KMS-11 (cell line): ENCODE measurements at regions not wholly inside any gene's neighbourhood (a gene's known extent, or its start where the extent isn't known, plus 50 kb on each side); places are given as distances from the start of the nearest gene placed in this dataset.

Experiments used
- H2AFZ ChIP-seq: fragments of 200-600 bp; sonication (generic); 2 replicates; pipeline ENCODE4 v1.6.1; 2016; ENCODE audit warnings: antibody characterized with exemption, mixed run types, low read depth
- H3K27ac ChIP-seq: fragments of 200-600 bp; sonication (generic); 2 replicates; pipeline ENCODE4 v1.6.1; 2016; ENCODE audit warnings: mild to moderate bottlenecking, mixed run types
- H3K27me3 ChIP-seq: fragments of 200-600 bp; sonication (generic); 2 replicates; pipeline ENCODE4 v1.6.1; 2017; ENCODE audit warnings: mild to moderate bottlenecking, low read depth, mixed run types, moderate library complexity; ENCODE audit not compliant: insufficient read depth
- H3K36me3 ChIP-seq: fragments of 200-600 bp; sonication (generic); 2 replicates; pipeline ENCODE4 v1.6.1; 2017; ENCODE audit warnings: mild to moderate bottlenecking, mixed run types; ENCODE audit not compliant: insufficient read depth
- H3K4me1 ChIP-seq: fragments of 200-600 bp; sonication (generic); 2 replicates; pipeline ENCODE4 v1.6.1; 2016; ENCODE audit warnings: mild to moderate bottlenecking, low read depth, mixed run types; ENCODE audit not compliant: poor library complexity, severe bottlenecking
- H3K4me2 ChIP-seq: fragments of 200-600 bp; sonication (generic); 2 replicates; pipeline ENCODE4 v1.7.0; 2016; ENCODE audit warnings: mild to moderate bottlenecking, mixed run types
- H3K4me3 ChIP-seq: fragments of 200-600 bp; sonication (generic); IDR thresholded peaks from 2 replicates; pipeline ENCODE4 v1.6.1; 2017; ENCODE audit warnings: low read depth, low read length, mixed read lengths; ENCODE audit not compliant: insufficient read depth
- H3K79me2 ChIP-seq: fragments of 200-600 bp; sonication (generic); 2 replicates; pipeline ENCODE4 v1.6.1; 2016; ENCODE audit warnings: low read depth, mixed run types; ENCODE audit not compliant: insufficient read depth
- H3K9ac ChIP-seq: fragments of 200-600 bp; sonication (generic); 2 replicates; pipeline ENCODE4 v1.6.1; 2016; ENCODE audit warnings: mild to moderate bottlenecking, mixed run types
- H4K20me1 ChIP-seq: fragments of 200-600 bp; sonication (generic); 2 replicates; pipeline ENCODE4 v1.6.1; 2016; ENCODE audit warnings: mild to moderate bottlenecking, mixed run types; ENCODE audit not compliant: insufficient read depth
- TF ChIP-seq, protein P1 (sequence below): fragments of 200-600 bp; sonication (generic); conservative IDR thresholded peaks from 2 replicates; pipeline ENCODE4 v1.6.1; 2017; ENCODE audit warnings: low read depth, mild to moderate bottlenecking, antibody characterized with exemption, low read length, moderate library complexity, mixed read lengths

DNA sequence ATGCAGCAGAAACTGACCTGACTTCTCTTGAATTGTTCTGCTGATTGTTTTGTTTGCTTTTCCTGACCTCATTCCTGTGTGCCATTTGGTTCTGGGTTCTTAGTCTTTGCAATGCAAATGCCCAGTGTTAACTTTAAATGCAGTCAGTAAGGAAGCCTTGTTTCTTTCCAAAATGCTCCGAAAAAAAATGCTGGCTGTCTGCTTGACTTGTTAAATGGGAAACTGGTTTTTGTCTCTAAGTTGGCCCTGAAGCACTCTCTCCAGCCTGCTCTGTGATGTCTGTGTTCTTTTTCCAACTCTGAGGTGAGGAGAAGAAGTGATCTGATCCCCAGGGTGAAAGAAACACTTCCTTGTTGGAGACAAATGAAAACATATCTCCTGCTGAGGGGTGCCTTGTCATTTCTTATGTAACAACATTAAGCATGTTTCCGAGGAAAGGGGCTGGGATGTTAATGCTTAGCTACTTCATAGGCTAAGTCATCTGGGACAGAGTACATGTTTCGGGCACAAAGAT is 256.3 kb upstream of the ADGRL4 start:
- Histone ChIP-seq H2AFZ (no peak overlapping the region), H4K20me1 (no peaks in the 10 kb centered on the region), H3K9ac (no peak overlapping the region), H3K4me1 (no peaks in the 10 kb centered on the region), H3K27me3 (no peaks in the 10 kb centered on the region), H3K36me3 (no peaks in the 10 kb centered on the region), H3K4me2 (no peak overlapping the region), H3K27ac (no peak overlapping the region), H3K79me2 (no peaks in the 10 kb centered on the region), H3K4me3 (no peak overlapping the region)
- TF ChIP-seq, protein P1, sequence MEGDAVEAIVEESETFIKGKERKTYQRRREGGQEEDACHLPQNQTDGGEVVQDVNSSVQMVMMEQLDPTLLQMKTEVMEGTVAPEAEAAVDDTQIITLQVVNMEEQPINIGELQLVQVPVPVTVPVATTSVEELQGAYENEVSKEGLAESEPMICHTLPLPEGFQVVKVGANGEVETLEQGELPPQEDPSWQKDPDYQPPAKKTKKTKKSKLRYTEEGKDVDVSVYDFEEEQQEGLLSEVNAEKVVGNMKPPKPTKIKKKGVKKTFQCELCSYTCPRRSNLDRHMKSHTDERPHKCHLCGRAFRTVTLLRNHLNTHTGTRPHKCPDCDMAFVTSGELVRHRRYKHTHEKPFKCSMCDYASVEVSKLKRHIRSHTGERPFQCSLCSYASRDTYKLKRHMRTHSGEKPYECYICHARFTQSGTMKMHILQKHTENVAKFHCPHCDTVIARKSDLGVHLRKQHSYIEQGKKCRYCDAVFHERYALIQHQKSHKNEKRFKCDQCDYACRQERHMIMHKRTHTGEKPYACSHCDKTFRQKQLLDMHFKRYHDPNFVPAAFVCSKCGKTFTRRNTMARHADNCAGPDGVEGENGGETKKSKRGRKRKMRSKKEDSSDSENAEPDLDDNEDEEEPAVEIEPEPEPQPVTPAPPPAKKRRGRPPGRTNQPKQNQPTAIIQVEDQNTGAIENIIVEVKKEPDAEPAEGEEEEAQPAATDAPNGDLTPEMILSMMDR = no peak

DNA sequence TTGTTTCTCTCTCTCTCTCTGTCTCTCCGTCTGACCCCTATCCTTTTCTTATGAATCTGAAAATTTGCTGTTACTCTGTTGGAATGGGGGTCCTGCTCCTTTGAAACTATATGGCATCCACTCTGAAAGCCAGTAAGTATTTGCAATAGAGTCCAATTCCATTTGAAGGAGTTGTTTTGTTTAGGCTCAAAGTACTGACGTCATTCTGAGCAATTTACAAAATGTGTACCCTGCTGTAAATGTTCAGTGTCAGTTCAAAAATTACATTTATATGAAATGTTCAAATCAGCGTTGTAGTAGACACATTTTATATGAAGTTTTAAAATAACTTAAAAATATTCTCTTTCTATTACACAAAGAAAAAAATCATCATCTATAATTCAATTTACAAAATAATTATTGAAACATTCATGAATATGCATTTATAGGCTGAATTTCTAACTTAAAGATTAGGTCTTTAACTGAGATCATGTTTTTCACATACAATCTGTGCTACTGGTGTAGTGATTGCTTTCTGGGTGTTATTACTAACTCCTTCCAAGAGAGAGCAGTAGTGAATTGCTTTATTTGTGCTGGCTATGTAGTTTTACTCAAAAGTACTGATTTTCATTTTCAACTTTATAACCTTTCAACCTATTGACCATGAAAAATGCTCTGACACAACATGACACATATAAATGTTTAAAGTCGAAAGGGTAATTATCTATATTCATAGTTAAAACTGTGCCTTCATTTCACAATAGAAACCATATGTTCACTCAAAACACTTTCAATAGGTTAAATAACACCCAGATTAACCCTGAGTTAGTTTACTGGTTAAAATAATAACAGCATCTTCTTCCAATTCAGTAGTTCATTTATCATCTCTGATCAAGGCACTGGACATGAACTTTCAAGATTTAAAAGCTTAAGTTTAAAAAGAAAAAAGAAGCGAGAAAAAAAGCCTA is 253.1 kb upstream of the ADGRL4 start:
- H3K27me3 ChIP-seq = no peaks in the 10 kb centered on the region
- no peak overlapping the region for H3K4me2 ChIP-seq
- no peaks in the 10 kb centered on the region for H3K36me3 ChIP-seq
- H2AFZ ChIP-seq = no peak overlapping the region
- no peaks in the 10 kb centered on the region for H4K20me1 ChIP-seq
- H3K79me2 ChIP-seq = no peaks in the 10 kb centered on the region
- TF ChIP-seq, protein P1 = peak; percentile 42; the same call in 1 of the 2 replicates
- no peak overlapping the region for H3K9ac ChIP-seq
- no peak overlapping the region for H3K27ac ChIP-seq
- no peak overlapping the region for H3K4me3 ChIP-seq
- H3K4me1 ChIP-seq = no peaks in the 10 kb centered on the region

DNA sequence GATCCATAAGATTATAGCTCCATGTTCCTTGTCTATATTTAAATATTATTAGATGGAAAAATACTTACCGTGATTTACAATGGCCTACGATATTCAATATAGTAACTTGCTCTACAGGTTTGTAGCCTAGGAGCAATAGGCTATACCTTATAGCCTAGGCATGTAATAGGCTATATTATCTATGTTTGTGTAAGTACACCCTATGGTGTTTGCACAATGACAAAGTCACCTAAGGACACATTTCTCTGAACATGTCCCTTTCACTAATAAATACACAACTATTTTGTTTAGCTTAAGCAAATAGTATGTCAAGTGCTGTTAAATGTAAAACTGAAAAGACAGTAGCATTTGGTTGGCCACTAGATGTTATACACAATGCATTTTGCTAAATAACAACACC is 248.9 kb upstream of the ADGRL4 start:
- no peak overlapping the region for H3K9ac ChIP-seq
- H3K79me2 ChIP-seq = no peaks in the 10 kb centered on the region
- H3K36me3 ChIP-seq = no peaks in the 10 kb centered on the region
- H3K4me1 ChIP-seq = no peaks in the 10 kb centered on the region
- TF ChIP-seq, protein P1 = no peak
- H4K20me1 ChIP-seq = no peaks in the 10 kb centered on the region
- H3K4me3 ChIP-seq = no peak overlapping the region
- no peaks in the 10 kb centered on the region for H3K27me3 ChIP-seq
- H3K4me2 ChIP-seq = no peak overlapping the region
- H3K27ac ChIP-seq = no peak overlapping the region
- no peak overlapping the region for H2AFZ ChIP-seq

DNA sequence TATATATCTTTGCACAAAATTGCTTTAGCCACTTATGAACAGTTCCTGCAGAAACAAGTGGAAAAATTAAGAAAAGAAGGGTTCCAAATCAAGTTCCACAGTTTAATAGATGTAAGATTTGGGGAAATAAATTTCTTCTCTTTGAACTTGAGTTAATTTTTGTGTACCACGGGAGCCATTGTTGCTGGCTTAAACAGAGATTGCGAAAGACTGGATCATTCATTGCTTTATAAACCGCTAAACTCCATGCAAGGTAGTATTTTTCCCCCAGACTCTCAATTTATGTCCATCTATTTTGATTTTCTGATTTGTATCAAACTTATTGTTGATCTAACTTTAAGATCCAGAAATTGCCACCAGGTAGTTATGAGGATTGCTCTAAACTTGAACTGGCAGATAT is 246.1 kb upstream of the ADGRL4 start:
- Histone ChIP-seq H3K4me1 (no peaks in the 10 kb centered on the region), H3K4me2 (no peak overlapping the region), H3K27me3 (no peaks in the 10 kb centered on the region), H3K9ac (no peak overlapping the region), H3K36me3 (no peaks in the 10 kb centered on the region), H3K4me3 (no peak overlapping the region), H2AFZ (no peak overlapping the region), H4K20me1 (no peaks in the 10 kb centered on the region), H3K79me2 (no peaks in the 10 kb centered on the region), H3K27ac (no peak overlapping the region)
- TF ChIP-seq, protein P1 = no peak
